GM12872 (cell line): ENCODE measurements at regions not wholly inside any gene's neighbourhood (a gene's known extent, or its start where the extent isn't known, plus 50 kb on each side); places are given as distances from the start of the nearest gene placed in this dataset.

Experiments
- TF ChIP-seq, protein P1 (sequence below): IDR thresholded peaks from 3 replicates; pipeline ENCODE4 v1.5.1; 2011; ENCODE audit warnings: low read depth, mild to moderate bottlenecking, low read length, moderate library complexity; ENCODE audit not compliant: insufficient read depth

DNA sequence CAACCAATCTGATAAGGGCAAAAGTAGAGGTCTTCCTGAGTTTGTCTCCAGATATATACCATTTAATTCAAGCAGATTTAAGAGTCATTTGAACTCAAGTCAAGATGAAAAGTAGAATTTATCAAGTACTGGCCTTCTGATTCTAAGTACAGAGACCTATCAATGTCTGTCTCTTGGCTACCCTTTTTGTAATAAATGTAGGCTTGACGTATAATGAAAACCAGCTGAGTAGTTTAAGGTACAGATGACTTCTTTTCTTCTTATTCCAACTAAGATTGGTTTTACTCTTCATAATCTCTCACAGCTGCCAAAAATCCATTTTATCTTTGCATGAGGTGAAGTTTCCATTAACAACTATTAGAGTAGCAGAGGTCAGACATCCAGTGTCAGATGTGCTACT, 867.6 kb downstream of the FAT4 start:
- TF ChIP-seq, protein P1, sequence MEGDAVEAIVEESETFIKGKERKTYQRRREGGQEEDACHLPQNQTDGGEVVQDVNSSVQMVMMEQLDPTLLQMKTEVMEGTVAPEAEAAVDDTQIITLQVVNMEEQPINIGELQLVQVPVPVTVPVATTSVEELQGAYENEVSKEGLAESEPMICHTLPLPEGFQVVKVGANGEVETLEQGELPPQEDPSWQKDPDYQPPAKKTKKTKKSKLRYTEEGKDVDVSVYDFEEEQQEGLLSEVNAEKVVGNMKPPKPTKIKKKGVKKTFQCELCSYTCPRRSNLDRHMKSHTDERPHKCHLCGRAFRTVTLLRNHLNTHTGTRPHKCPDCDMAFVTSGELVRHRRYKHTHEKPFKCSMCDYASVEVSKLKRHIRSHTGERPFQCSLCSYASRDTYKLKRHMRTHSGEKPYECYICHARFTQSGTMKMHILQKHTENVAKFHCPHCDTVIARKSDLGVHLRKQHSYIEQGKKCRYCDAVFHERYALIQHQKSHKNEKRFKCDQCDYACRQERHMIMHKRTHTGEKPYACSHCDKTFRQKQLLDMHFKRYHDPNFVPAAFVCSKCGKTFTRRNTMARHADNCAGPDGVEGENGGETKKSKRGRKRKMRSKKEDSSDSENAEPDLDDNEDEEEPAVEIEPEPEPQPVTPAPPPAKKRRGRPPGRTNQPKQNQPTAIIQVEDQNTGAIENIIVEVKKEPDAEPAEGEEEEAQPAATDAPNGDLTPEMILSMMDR, result no peak

DNA sequence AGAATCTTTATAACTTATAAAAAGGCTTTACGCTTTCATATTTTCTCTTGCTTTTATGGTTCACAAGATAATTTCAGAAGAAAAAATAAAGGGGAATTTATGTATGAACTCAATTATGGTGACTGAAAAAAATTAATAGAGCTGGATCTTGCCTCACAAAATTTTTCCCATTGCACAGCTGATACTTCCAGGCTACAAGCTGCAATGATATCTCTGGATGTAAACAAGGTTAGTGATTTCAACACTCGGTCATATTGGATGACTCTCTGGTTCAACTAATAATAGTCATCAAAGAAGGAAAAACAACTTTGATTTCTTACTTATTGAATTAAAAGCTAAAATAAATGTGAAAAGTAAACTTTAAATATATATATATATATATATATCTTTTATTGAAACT, 868.0 kb downstream of the FAT4 start:
- TF ChIP-seq, protein P1, result no peak

DNA sequence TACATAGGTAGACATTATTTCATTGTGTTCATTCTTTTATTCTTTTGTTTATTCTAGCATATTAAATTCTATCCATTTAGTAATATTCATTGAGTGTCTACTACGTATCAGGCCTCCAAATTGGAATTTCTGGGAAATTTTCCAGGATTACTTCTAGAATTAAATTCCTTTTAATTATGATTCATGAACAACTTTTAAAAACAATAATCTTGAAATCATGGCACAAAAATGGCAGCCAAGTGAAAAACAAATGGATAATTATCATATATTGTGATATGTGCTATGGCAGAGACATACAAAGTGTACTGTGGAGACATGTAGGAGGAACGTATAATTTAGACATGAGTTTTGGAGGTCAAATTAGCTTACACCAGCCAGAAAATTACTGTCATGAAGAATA, 868.5 kb downstream of the FAT4 start:
- TF ChIP-seq, protein P1, result no peak

DNA sequence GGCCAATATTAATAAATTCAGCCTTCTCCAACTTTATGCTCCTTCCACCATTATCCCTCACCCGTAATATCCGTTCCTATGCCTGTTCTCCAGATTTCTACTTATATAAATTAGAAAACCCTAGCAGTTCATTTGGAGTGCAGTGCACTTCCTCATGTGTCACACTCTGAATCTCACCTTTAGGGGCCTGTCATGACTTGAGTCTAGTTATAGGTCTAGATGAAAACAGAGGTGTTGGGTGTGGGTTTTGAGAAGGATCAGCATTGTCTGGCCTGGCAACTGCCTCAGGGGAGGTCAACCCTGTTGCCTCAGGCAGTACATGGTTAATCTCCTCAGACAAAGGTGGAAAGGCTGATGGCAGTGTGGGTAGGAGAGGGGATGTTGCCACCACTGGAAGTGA, 876.8 kb downstream of the FAT4 start:
- TF ChIP-seq, protein P1, result no peak

DNA sequence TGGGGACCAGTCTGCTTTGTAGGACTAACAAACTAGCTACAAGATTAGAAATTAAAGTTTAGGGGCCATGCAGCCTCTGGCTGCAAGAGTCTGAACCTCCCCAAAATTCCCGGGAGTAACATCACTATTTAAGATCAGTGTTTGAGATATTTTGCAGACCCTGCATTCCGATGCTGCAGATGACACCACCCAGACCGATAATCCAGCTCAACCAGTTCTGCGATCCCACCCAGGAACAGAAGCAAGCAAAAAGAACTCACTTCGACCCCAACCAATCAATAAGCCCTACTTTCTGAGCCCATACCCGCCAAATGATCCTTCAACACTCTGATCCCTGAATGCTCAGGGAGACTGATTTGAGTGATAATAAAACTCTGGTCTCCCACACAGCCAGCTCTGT, 877.8 kb downstream of the FAT4 start:
- TF ChIP-seq, protein P1, result no peak

DNA sequence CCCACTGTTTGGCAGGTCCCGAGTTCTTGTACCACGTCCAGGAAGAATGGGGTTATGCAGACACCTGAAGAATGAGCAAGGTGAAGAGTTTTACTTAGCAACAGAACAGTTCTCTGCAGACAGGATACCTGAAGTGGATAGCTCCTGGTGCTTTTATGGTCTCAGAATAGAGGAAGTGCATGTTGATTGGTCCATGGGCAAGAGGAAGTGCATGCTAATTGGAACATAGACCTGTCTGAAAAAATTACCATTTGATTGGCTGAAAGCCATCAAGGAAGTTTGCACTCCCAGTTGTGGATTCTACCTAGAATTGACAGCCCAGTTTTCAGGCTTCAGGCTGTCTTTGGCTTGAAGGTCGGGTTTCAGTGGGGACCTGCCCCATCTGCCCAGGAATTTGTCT, 887.5 kb downstream of the FAT4 start:
- TF ChIP-seq, protein P1, result no peak

DNA sequence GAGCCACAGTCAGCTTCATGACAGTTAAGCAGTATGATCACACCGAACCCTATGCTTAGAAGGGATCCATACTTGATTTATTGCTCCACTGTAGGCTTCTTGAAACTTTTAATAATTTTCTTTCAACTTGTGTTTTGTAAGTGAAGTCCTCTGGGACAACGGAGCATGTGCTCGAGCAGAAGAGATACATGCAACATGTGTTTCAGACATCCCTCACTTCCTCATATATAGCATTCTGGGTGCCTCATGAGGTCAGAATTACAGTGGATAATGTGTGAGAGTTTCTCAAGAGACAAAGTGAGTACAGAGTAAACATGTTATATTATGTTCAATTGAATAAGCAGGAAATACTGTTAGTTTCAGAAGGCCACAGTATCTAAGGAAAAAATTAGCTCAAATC, 893.2 kb downstream of the FAT4 start:
- TF ChIP-seq, protein P1, result no peak

DNA sequence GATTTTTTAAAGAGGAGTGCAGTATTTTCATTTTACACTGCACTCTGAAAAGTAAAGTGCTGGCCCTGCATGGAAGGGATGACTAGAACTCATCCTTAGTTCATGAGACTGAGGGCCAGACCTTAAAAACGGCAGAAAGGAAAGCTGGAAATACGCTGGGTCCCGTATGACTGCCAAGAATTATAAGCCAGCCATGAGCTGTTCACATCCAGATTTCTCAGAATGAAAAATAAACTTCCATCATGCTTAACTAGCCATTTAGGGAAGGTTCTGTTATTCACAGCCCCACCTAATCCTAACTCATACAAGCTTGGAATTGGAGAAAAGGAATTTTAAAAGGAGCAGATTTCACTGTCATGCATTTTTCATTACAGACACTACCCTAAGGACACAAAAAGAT, 894.4 kb downstream of the FAT4 start:
- TF ChIP-seq, protein P1, result no peak
